ENCODE measurements at regions not wholly inside any gene's neighbourhood (a gene's known extent, or its start where the extent isn't known, plus 50 kb on each side); places are given as distances from the start of the nearest gene placed in this dataset.

DNA sequence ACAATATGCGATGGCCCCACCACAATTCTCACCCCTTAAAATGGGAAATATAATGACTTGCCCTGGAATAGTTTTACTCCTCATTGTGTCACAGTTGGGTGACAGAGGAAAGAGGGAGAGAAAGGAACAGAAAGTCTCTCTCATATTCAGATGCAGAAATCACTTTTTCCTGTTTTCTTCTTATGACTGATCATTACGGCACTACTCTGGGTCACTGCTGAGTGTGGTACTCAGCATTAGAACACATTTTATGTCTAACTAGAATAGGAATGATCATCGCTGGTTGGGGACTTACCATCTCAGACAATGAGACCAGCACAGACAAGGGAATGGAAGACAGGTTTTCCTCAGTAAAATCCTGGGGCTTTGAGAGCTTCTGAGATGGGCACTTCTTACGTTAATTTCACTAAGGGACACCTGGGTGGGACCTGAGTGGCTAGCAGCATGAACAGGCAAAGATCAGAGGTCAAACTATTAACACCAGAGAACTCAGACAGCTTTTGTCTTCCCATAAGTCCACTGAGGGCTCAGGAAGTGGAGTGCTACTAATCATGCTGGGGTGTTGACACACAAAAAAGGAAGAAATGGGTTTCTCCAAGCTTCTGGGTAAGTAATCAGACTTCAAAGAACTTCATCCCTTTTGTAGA lies 54.9 kb upstream of the ARHGAP18 start:
- no peak overlapping the region for H3K27ac ChIP-seq
- DNase-seq (ENCODE audit: low spot score) = no peak
- no peaks in the 10 kb centered on the region for H3K4me1 ChIP-seq (replicated peaks)
- H3K9me3 ChIP-seq = no peaks in the 10 kb centered on the region
- intact Hi-C loops (cut with DNase I) = no loop called here
- 95% methylated on average over 4 of the region's 4 CpGs for WGBS
- no peaks in the 10 kb centered on the region for H3K36me3 ChIP-seq
- H3K27me3 ChIP-seq (replicated peaks; ENCODE audit: insufficient read depth) = no peaks in the 10 kb centered on the region
- TF ChIP-seq POLR2A (IDR thresholded peaks at IDR 0.05) = no peak
- no peak for TF ChIP-seq POLR2AphosphoS5 (IDR thresholded peaks at IDR 0.05)
- TF ChIP-seq, protein P1, sequence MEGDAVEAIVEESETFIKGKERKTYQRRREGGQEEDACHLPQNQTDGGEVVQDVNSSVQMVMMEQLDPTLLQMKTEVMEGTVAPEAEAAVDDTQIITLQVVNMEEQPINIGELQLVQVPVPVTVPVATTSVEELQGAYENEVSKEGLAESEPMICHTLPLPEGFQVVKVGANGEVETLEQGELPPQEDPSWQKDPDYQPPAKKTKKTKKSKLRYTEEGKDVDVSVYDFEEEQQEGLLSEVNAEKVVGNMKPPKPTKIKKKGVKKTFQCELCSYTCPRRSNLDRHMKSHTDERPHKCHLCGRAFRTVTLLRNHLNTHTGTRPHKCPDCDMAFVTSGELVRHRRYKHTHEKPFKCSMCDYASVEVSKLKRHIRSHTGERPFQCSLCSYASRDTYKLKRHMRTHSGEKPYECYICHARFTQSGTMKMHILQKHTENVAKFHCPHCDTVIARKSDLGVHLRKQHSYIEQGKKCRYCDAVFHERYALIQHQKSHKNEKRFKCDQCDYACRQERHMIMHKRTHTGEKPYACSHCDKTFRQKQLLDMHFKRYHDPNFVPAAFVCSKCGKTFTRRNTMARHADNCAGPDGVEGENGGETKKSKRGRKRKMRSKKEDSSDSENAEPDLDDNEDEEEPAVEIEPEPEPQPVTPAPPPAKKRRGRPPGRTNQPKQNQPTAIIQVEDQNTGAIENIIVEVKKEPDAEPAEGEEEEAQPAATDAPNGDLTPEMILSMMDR (IDR thresholded peaks at IDR 0.05) = no peak
- H3K4me3 ChIP-seq = no peak overlapping the region

DNA sequence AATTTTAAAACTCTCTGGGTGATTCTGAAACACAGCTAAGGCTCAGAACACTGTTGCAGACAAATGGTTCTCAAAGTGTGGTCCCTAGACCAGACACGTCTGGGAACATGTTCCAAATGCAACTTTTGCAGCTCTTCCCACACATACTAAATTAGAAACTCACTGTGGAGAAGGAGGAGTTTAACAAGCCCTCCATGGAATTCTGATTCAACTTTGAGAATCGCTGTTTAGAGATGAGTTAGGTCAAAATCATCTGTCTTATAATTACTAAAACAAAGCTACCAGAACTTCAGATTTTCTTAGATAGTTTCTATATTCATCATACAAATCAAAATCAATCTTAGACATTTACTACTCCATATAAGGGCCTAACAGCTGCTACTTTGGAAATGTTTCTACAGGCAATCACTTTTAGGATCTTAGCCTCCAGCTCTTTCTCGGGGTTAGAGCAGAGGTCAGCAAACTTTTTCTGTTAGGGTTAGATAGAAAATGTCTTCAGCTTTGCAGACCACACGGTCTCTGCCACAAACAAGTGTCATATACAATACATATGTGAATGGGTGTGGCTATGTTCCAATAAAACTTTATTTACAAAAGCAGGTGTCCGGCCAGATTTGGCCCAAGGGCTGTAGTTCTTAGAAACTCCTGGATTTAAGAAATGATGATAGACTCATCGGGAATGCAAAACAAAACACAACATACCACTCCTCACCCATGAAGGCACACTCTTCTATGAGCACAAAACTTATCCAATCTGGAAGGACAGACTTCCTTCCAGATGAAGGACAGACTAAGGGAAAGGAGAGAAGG lies 50.0 kb upstream of the ARHGAP18 start:
- H3K4me1 ChIP-seq (replicated peaks) = no peaks in the 10 kb centered on the region
- no peak for DNase-seq (ENCODE audit: low spot score)
- WGBS = 84% methylated on average over 6 of the region's 6 CpGs
- no peak overlapping the region for H3K27ac ChIP-seq
- H3K27me3 ChIP-seq (replicated peaks; ENCODE audit: insufficient read depth) = no peaks in the 10 kb centered on the region
- no peaks in the 10 kb centered on the region for H3K9me3 ChIP-seq
- H3K36me3 ChIP-seq = no peaks in the 10 kb centered on the region
- intact Hi-C loops (cut with DNase I) = no loop called here
- no peak overlapping the region for H3K4me3 ChIP-seq
- no peak for TF ChIP-seq POLR2A (IDR thresholded peaks at IDR 0.05)
